ENCODE measurements at regions not wholly inside any gene's neighbourhood (a gene's known extent, or its start where the extent isn't known, plus 50 kb on each side); places are given as distances from the start of the nearest gene placed in this dataset.

DNA sequence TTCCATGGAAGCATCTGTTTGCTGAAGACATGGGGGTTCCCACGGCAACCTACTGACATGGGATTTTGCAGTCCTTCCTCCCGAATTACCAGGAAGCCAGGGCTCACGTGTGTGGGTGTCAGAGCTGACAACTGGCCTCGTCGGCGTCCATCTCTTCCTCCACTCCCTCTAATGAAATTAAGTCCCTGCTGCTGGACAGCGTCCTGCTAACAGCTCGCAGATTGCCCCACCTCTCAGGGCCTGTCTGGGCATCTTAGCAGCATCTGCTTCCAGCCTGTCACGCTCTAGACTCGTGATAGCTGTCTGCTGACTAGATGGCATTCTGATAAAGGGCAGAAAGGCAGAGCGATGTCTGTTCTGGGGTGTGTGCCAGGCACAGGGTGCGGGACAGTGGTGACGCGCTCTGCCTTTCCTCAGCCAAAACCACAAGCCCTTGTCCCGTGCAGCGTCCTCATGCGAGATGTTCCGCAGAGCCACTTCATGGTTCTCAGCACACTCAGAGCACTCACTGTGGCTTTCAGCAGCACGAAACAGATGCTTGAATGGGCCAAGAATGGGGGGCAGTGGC, 161.1 kb downstream of the ARL4C start:
- DNase-seq (ENCODE audit: low read depth), result peak; percentile 30

DNA sequence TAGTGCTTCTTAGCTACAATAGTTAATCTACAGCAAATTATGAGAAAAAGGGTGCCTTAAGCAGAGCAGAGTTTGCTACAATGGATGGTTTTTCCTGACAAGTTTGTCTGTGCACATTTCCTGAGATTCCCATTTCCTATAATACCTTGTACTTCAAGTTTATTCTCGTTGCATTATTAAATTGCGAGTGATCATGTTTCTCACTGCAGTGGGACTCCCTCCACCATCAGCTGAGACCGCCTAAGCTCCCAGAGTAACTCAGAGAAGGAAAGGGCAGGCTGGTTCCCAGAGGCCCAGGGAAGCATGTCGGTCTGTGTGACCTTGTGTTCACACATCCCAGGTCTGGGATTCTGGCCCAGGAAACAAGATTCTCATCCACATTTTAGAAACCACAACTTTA, 162.1 kb downstream of the ARL4C start:
- no peak for DNase-seq (ENCODE audit: low read depth)

DNA sequence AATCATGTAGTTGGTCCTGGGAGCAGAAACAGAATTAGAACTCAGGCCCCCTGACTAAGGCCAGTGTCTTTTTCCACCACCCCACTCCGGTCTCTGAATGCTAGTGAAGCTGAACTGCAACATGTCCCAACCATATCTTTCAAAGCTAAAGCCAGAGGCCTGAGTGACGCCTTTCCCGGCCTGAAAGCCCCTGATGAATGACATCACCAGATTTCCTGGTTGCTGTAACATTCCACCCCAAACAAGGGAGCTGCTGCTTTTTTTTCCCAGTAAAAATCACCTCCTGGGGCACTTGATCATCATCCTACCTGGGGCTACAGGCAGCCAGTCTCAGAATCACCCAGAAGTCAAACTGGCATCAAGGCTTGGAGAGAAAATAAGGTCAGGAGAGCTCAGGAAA, 162.7 kb downstream of the ARL4C start:
- DNase-seq (ENCODE audit: low read depth), result no peak

DNA sequence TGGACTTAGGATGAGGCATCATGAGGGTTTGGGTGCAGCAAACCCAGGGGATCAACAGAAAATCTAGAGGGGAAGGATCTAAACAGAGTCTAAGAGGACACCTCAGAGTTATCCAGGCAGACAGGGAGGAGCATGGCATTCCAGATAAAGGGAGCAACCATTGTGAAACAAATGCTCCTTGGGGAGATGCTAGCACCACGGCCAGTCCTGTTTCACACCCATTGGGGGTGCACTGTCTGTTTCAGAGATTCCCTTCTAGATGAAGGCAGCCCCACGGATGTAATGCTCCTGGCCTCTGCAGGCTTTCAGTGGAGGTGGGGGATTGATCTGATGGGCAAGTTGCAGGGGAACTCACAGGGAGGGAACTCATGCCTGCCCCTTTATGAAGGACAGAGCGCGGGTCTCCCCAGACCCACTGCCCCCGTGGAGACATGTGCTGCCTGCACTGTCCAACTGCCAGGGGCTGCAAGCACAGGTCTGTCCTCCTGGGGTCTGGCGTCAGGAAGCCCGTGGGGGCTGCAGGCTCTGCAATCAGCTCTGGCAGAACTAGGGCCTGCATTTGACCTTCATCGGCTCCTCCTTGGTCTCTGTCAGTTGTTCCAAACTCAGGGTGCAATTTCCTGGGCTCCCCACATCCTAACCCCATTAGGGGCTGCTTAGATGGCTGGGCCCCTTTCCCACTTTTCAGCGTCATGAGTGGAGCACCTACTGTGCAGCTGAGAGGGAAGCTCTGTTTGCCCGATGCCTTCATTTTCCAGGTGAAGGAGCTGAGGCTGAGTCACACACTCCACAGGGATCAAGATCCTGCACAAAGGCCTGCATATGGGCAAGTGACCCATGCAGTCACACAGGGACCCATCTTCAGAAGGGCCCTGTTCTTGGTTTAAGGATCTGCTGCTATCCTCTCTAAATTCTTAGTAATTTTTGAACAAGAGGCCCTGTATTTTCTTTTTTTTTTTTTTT, 163.4 kb downstream of the ARL4C start:
- no peak for DNase-seq (ENCODE audit: low read depth)

DNA sequence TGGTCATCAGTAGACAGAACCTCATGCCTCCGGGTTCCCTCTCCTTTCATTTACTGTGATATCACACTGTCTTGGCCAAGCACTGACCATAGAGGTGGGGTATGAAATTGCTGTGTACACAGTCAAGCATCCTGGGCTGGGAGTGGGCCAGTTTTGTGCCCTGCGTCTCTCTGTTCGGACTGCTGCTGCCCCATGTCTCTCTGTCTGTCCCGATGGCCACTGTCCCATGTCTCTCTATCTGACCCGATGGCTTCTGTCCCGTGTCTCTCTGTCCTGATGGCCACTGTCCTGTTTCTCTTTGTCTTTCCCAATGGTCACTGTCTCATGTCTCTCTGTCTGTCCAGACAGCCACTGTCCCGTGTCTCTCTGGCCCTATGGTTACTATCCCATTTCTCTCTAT, 164.9 kb downstream of the ARL4C start:
- no peak for DNase-seq (ENCODE audit: low read depth)

DNA sequence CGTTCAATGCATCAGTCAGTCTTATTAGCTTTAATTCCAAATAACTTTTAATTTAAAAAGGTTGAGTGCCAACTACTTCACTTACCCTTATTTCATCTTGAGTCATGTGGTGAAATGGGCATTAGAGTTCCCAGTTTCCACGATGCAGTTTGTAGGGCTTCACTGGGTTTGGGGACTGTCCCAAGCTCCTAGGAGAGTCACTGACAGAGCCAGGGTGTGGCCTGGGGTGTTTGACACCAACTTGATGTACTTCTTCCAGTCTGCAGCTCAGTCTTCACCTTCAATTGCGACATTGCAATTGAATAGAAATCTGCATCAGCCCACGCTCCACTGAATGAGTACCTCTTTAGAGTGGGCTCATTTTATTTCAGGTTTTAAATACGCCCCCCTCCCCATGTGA, 165.3 kb downstream of the ARL4C start:
- no peak for DNase-seq (ENCODE audit: low read depth)

DNA sequence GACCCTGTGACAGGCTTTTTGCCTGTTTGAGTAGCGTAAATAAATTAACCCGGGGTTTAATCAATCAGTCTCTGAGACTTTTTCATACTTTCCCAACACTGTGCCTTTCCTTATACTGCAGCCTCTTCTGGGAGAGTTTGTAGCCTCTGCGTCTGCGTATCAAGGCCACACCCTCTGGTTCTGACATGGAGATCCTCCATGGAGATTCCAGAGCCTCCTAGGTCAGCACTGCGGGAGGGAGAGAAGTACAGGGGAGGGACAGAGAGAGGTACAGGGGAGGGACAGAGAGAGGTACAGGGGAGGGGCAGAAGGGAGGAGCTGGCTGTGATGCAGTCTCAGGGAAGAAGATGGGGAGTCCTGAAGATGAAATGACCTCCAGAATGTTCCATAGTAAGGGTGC, 166.0 kb downstream of the ARL4C start:
- DNase-seq (ENCODE audit: low read depth), result no peak

DNA sequence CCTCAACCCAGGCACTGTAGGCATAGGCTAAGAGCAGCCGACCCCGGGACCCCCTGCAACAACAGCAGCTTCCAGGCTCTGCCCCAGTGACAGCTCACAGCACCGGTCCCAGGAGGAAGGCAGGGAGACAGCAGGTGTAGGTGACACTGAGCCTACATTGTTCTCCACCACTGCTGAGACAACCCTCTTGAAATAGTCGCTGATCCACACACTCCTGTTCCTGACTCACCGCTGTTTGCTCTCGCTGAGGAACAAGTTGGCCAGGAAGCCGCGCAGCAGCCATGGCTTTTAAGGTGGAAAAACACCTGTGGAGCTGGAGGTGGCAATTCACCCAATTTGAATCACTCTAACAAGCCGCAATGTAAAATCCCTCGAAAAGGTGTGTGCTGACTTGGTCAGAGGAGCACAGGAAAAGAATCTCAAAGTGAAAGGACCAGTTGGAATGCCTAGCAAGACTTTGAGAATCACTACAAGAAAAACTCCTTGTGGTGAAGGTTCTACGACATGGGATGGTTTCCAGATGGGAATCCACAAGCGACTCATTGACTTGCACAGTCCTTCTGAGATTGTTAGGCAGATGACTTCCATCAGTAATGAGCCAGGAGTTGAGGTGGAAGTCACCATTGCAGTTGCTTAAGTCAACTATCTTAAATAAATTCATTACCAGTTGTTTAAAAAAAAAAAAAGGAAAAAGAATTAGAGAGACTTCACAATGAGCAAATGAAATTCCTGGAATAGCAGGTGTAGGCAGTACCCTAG, 167.5 kb downstream of the ARL4C start:
- DNase-seq (ENCODE audit: low read depth), result no peak

DNA sequence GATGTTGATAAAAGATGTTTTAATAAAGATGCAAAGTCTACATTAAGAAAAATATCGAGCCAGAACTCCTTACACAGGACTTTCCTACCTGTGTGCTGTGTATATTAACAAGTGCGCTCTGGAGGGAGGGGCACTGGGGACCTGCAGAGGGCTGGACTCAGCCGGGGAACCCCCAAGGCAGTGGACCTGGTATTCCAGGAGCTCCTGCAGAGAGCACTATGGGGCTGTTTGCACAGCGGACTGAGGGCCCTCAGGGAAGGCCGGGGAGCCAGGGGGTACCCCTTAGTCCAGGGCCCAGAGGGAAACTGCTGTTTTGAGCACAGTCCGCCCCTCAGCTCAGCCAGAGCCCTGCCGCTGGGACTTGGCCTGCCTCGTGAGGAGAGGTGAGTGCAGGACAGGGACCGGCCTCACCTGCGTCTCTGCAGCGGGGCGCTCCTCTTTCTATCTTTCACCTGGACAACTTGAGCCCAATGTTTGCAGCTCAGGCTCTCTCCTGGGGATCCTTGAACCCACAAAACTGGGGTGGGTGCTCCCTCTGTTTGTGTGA, 168.4 kb downstream of the ARL4C start:
- no peak for DNase-seq (ENCODE audit: low read depth)

DNA sequence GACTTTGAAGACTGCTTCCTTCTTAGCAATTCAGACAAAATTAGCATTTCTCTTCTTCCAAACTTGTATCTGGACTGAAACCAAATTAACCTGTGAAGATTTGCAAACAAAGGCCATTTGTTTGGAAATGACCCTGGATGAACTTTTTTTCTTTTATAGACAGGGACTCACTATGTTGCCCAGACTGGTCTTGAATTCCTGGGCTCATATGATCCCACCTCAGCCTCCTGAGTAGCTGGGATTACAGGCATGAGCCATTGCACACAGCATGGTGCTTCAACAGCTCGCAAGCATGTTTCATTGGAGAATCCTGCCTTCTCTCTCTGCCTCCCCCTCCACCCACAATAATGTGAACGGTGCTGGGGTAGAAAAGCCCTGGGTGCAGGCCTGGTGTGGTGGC, 170.2 kb downstream of the ARL4C start:
- DNase-seq (ENCODE audit: low read depth), result no peak

DNA sequence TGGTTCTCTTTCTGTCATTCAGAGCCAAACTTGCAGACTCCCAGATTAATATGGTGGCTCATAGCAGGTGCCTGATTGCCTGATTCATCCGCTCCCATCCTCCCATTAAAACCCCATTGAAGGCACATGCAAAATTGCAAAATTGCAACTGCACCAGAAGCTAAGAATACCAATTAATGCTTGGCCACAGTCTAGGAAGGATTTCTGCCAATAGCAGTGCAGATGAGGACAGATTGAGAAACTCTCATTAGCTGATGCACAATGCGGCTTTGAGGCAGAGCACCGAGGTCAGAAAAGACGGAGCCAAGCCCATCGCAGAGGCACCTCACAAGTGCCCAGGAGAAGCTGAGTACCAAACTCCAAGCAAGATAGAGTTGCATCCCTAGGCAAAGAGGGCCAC, 172.8 kb downstream of the ARL4C start:
- no peak for DNase-seq (ENCODE audit: low read depth)

DNA sequence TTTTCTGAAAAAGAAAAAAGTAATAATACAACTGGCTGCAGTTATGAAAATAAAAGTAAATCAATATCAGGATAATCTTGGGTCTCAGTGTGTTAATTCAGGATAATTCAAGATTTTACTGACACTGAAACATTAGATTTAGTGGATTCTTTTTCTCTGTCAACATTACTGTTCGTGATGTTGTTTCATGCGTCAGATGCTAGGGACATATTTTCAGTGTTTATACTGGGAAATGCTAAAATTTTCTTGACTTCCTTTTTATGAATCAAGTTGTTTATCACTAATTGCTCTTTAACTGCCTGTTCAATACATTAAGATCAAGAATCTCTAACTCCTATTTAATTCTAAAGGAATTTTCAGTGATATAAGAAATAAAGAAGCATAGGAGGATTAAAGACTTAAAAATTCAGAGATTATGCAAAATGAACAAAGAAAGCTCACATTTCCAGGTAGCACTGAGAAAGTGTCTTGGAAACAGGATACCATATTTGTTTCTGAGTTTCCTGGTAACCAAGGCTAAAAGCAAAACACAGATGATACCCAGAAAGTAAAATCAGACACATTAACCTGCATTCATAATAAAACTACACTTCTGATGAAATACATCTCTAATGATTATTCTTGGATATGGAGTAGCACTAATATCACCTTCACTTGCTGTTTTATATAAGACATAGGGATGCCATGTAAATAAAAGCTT, 174.0 kb downstream of the ARL4C start:
- no peak for DNase-seq (ENCODE audit: low read depth)

DNA sequence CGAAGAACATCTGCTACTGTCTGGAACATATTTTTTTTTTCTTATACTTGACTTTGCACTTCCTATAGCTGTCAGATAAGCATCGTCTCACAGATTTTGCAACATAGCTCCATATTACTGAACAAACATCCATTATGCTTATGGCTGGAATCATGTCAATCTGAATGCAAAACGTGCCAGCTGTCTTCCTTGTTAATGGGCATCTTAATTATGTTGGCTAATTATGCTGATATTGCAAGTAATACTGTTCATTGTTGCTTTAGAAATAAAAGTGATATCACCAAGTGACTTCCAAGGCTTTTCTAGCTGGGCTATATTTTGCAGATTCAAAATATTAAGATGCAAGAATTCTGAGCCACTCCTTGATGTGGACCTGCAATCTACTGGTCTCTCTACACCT, 176.8 kb downstream of the ARL4C start:
- no peak for DNase-seq (ENCODE audit: low read depth)

DNA sequence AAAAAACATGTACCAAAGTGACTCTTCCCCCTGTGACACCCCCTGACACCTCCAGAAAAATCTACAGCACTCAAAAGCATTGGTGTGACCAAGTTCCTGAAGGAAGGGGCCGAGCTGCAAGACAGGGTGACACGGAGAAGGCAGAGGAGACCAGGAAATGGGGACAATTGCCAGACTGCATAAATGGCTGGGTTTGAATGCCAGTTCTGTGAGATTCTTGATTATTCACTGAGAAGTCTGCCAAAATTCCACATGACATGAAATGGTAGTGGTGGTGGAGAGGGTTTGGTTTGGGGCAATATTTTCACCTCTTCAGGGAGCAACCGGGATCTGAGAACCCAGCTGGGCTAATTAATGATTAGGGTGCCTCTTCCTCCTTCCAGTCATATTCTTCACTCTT, 178.5 kb downstream of the ARL4C start:
- DNase-seq (ENCODE audit: low read depth), result no peak

DNA sequence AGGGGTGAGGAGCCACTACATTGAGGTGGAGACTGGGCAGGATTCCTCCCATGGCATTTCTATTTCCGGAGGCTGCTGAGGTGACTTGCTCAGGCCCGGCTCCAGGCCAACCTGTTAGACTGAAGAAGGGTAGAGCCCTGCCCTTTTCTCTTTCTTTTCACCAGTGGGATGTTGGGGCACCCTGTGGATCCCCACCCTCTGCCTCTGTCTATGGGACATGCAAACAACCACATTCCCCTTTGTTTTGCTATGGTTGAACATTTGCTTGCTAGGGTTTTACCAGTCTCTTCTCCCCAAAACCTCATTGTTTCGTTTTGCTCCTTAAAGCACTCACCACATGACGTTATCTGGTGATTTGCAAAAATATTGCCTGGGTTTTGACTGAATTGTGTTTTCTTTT, 183.3 kb downstream of the ARL4C start:
- no peak for DNase-seq (ENCODE audit: low read depth)

DNA sequence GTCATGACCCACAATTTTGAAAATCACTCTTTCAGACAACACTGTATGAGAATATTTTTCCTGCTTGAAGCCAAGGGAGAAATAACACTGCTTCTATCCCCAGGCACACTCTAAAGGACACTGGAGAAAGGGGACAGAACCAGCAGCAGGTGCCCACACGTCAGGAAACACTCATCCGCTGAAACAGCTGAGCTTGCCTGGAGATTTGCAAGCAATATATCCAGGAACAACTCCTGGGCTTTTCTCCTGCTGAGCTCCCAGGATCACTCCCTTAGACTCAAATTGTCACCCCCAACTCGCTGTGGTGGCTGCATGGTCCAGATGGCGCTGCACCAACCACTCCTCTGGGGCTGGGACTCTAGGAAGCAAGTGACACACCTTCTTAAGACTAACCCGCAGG, 186.7 kb downstream of the ARL4C start:
- DNase-seq (ENCODE audit: low read depth), result no peak

DNA sequence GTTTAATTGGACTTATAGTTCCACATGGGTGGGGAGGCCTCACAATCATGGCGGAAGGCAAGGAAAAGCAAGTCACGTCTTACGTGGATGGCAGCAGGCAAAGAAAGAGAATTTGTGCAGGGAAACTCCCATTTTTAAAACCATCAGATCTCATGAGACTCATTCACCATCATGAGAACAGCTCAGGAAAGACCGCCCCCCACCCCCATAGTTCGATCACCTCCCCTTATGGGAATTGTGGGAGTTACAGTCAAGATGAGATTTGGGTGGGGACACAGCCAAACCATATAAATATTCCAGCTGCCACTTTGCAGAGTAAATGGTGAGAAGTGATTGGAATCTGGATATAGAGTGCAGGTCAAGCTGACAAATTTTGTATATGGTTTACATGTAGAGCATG, 187.4 kb downstream of the ARL4C start:
- DNase-seq (ENCODE audit: low read depth), result no peak

DNA sequence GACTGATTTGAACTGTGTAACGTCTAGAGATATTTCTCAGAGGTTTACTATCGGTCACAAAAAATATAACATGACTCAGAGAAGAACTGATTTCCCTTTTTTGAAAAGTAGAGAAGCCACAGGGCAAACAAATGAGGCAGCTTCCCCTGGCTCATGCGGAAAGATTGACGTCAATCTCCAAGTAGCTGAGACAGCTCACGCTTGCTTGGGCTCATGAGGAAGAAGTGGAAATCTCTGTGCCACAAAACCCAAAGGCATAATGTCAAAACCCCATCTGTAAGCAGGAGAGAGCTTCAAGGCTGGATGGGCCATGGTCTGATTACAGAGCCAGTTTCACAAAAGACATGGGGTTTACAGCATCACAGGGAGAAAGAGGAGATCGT, 188.1 kb downstream of the ARL4C start:
- DNase-seq (ENCODE audit: low read depth), result peak; percentile 47

DNA sequence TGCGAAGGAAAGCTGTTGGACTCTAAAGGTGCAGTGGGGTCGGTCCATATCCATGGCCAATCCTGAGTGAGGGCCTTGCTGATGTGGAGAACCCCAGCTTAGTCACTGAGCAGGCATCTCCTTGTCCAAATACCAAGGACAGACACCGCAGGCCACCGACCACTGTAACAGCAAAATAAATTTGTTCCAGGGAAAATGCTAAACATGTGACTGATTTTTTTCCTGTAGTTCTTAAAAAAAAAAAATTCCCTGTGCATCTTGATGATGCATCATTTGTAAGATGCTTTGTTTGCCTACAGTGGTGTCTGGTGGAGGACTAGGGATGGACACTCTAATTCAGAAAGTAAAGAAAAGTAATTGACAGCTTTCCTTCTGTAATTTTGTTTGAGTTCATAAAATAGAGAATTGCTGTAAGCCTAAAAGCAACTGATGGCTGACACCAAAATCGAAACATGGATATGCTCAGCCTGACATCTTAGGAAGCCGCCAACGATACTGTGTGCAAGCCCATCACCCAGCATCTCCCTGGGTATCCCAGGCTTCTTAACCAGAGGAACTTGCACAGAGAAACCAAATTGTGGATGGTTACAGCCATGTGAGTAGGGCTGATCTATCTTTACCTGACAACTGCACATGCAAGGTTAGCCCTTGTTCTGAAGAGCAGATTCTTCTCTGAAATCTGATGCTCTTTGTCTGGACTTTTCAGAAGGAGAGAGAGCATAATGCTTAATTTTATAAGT, 188.6 kb downstream of the ARL4C start:
- no peak for DNase-seq (ENCODE audit: low read depth)

DNA sequence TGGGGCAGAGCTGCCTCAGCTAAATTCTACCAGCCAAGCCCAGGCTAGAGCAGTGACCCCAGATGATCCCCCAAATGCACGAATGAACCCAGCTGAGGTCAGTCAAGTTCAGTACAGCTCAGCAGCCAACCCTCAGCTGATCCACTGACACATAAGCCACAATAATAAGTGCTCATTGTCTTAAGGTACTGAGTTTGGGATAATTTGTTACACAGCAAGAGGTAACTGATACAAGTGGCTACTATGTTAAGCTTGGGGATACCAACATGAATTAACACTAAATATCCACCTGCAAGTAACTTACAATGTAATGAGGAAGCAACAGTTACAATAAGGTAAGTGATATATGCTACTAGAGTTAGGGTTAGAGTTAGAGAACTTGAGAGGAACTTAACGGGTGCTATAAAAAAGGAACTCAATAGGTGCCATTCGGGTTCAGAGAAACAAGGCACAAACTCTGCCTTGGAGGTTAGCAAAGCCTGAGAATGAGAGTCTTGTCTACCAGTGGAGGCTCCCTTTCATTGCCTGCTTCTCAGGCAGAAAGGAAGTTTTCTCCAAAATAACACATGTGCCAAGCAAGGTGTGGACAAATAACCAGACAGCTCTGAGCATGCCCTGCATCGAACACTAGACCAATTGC, 189.4 kb downstream of the ARL4C start:
- DNase-seq (ENCODE audit: low read depth), result no peak
